ENCODE measurements at regions not wholly inside any gene's neighbourhood (a gene's known extent, or its start where the extent isn't known, plus 50 kb on each side); places are given as distances from the start of the nearest gene placed in this dataset.
"Not testable (repeated sequence)": the region's sequence is repeated elsewhere in the genome, so short reads cannot be mapped to it uniquely, and the experiment has no call there.

DNA sequence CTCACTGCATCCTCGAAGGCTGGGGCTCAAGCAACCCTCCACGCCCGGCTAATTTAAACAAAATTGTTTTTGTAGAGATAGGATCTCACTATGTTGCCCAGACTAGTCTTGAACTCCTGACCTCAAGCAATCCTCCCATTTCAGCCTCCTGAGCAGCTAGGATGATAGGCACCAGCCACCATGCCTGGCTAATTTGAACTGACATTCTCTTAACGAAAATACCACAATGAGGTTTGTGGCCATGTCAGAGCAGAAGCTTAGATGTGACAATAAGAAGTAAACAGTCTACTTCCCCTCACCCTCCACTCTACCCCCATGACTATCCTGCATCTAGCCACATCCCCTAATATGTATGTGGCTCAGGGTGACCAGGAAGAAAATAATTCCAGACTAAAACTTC is 74.8 kb upstream of the PLCB4 start:
- H3K4me3 ChIP-seq (ENCODE audit: low read length): no peak overlapping the region
- no peak for ATAC-seq
- no peak overlapping the region for H3K27ac ChIP-seq (ENCODE audit: low read length)
- no peaks in the 10 kb centered on the region for H3K4me1 ChIP-seq (ENCODE audit: control insufficient read depth, insufficient read depth, low read length)
- no peak for DNase-seq
- intact Hi-C loops (cut with DNase I): no loop called here
- 80% methylated on average over 4 of the region's 4 CpGs for WGBS
- no peaks in the 10 kb centered on the region for H3K9me3 ChIP-seq (ENCODE audit: control insufficient read depth, low read length)
- H3K27me3 ChIP-seq (ENCODE audit: control insufficient read depth, insufficient read depth): no peaks in the 10 kb centered on the region

DNA sequence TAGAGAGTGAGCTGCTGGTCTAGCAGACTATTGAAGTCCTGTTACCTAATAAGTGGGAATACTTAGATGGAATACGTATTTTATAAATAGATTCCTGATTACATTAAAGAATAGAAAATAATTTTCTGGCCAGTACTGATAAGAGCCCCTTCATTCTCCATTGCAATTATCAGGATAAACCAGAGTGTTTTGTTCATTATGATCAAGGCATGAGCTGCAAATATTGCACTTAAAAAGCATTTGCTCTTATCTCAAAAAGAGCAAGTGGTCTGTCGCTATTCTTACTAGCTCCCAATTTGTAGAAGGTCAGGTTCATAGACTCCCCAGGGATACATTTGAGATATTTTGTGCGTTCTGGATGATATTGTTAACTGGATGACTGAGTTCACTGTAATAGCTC is 73.1 kb upstream of the PLCB4 start:
- WGBS: 17% methylated on average over 3 of the region's 3 CpGs
- intact Hi-C loops (cut with DNase I): no loop called here
- Histone ChIP-seq H3K9me3 (ENCODE audit: control insufficient read depth, low read length) (no peaks in the 10 kb centered on the region), H3K4me1 (ENCODE audit: control insufficient read depth, insufficient read depth, low read length) (no peaks in the 10 kb centered on the region), H3K4me3 (ENCODE audit: low read length) (no peak overlapping the region), H3K27me3 (ENCODE audit: control insufficient read depth, insufficient read depth) (no peaks in the 10 kb centered on the region), H3K27ac (ENCODE audit: low read length) (no peak overlapping the region)
- ATAC-seq: no peak
- DNase-seq: no peak

DNA sequence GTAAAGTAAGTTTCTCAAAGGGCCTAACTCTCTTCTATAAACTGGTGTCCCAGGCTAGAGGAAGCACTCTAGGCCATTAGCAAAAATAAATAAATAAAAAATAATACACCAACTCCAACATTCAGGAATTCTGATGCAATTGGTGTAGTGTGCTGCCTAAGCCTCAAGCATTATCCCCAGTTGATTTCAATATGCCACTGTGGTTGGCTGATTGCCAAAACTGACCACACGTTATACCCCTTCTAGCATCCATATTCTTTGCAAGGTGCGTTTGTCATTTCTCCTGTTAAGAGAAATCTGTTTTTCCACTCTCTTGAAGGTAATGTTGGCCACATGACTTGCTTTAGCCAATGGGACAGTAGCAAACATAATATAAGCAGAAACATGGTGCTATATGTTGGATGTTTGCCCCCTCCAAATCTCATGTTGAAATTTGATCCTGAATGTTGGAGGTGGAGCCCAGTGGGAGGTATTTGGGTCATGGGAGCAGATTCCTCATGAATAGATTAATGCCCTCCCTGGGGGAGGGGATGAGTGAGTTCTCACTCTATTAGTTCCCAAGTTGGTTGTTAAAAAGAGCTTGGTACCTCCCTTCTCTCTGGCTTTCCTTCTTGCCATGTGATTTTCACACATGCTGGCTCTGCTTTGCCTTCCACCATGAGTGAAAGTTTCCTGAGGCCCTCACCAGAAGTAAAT is 71.9 kb upstream of the PLCB4 start:
- Histone ChIP-seq H3K4me3 (ENCODE audit: low read length) (no peak overlapping the region), H3K27ac (ENCODE audit: low read length) (no peak overlapping the region), H3K9me3 (ENCODE audit: control insufficient read depth, low read length) (no peaks in the 10 kb centered on the region), H3K4me1 (ENCODE audit: control insufficient read depth, insufficient read depth, low read length) (no peaks in the 10 kb centered on the region), H3K27me3 (ENCODE audit: control insufficient read depth, insufficient read depth) (no peaks in the 10 kb centered on the region)
- DNase-seq: no peak
- 77% methylated on average over 2 of the region's 2 CpGs for WGBS
- ATAC-seq: no peak
- intact Hi-C loops (cut with DNase I): no loop called here

DNA sequence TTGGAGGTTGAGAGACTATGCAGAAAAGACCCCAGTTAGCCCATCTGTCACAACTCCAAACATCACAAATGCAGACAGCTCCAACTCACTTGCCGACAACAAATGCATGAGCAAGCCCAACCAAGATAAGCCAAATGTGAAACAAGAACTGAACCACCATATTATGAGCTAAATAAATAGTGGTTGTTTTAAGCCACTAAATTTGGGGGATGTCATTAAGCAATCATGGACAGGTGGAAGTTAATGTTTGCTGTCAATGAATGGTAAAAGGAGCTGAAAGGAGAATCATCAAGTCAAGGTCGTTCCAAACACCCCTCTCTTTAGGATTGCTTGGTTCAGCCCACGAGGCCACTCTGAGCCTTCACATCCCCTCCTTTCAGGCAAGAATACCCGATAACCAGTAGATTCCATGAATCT is 71.2 kb upstream of the PLCB4 start:
- no peak overlapping the region for H3K27ac ChIP-seq (ENCODE audit: low read length)
- no peaks in the 10 kb centered on the region for H3K27me3 ChIP-seq (ENCODE audit: control insufficient read depth, insufficient read depth)
- ATAC-seq (no peak), DNase-seq (no peak)
- 81% methylated on average over 4 of the region's 4 CpGs for WGBS
- H3K9me3 ChIP-seq (ENCODE audit: control insufficient read depth, low read length): no peaks in the 10 kb centered on the region
- H3K4me1 ChIP-seq (ENCODE audit: control insufficient read depth, insufficient read depth, low read length): no peaks in the 10 kb centered on the region
- intact Hi-C loops (cut with DNase I): no loop called here
- H3K4me3 ChIP-seq (ENCODE audit: low read length): no peak overlapping the region

DNA sequence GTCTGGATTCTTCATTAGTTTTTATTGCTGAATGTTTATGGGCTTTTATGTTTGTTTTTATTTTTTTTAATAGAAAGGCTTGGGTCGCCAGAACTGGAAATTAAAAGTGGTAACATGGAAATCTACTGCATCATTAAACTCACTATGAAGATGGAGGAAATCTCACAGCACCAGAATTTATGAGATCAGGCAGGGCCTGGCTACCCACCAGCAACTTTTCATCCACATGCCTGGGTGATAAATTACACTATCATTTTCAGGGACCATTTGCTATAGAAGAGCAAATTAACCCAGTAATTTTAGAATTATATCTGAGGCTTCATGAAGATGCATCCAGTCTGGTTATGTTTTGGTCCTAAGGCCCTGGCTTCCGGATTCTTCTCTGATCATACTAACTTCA is 57.8 kb upstream of the PLCB4 start:
- H3K27ac ChIP-seq (ENCODE audit: low read length): no peak overlapping the region
- intact Hi-C loops (cut with DNase I): no loop called here
- 87% methylated on average over 2 of the region's 2 CpGs for WGBS
- H3K27me3 ChIP-seq (ENCODE audit: control insufficient read depth, insufficient read depth): no peaks in the 10 kb centered on the region
- ATAC-seq: no peak
- no peaks in the 10 kb centered on the region for H3K4me1 ChIP-seq (ENCODE audit: control insufficient read depth, insufficient read depth, low read length)
- H3K9me3 ChIP-seq (ENCODE audit: control insufficient read depth, low read length): no peaks in the 10 kb centered on the region
- no peak overlapping the region for H3K4me3 ChIP-seq (ENCODE audit: low read length)
- DNase-seq: no peak

DNA sequence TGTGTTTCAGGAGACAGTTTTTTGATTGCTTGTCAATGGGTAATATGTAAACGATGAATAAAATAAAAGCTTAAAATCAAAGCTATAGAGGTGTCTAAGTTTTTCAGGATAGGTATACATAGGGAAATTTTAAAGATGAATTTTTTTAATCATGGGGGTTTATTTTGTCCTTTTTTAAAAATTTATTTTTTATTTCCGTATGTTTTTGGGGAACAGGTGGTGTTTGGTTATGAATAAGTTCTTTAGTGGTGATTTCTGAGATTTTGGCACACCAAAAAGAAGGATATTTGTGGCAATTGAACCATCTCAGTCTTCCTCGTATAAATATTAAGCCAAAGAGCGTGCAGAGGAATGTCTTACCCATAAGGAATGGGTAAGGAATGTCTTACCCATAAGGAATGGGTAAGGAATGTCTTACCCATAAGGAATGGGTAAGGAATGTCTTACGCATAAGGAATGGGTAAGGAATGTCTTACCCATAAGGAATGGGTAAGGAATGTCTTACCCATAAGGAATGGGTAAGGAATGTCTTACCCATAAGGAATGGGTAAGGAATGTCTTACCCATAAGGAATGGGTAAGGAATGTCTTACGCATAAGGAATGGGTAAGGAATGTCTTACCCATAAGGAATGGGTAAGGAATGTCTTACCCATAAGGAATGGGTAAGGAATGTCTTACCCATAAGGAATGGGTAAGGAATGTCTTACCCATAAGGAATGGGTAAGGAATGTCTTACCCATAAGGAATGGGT is 53.5 kb upstream of the PLCB4 start:
- H3K9me3 ChIP-seq (ENCODE audit: control insufficient read depth, low read length); H3K27ac ChIP-seq (ENCODE audit: low read length); H3K27me3 ChIP-seq (ENCODE audit: control insufficient read depth, insufficient read depth); H3K4me1 ChIP-seq (ENCODE audit: control insufficient read depth, insufficient read depth, low read length); intact Hi-C loops (cut with DNase I); ATAC-seq; H3K4me3 ChIP-seq (ENCODE audit: low read length); DNase-seq: not testable (repeated sequence)
- WGBS: 97% methylated on average over 4 of the region's 6 CpGs

DNA sequence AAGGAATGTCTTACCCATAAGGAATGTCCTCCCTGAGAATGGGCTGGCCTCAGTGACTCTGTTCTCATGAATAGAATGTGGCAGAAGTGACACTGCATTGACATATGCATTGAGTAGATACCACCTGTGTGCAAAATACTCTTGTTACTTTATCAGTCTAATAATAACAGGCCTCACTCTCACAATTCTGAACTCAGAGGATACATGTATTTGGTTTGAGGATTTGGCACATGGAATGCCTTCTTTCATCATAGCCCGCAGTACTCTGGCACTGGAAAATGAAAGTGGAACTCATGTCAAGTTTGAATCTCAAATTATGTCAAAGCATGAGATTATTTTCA is 52.9 kb upstream of the PLCB4 start:
- no peaks in the 10 kb centered on the region for H3K4me1 ChIP-seq (ENCODE audit: control insufficient read depth, insufficient read depth, low read length)
- H3K9me3 ChIP-seq (ENCODE audit: control insufficient read depth, low read length): no peaks in the 10 kb centered on the region
- H3K27me3 ChIP-seq (ENCODE audit: control insufficient read depth, insufficient read depth): no peaks in the 10 kb centered on the region
- intact Hi-C loops (cut with DNase I): no loop called here
- DNase-seq (no peak), ATAC-seq (no peak)
- no peak overlapping the region for H3K4me3 ChIP-seq (ENCODE audit: low read length)
- H3K27ac ChIP-seq (ENCODE audit: low read length): no peak overlapping the region
- 50% methylated on average over 1 of the region's 1 CpG for WGBS

DNA sequence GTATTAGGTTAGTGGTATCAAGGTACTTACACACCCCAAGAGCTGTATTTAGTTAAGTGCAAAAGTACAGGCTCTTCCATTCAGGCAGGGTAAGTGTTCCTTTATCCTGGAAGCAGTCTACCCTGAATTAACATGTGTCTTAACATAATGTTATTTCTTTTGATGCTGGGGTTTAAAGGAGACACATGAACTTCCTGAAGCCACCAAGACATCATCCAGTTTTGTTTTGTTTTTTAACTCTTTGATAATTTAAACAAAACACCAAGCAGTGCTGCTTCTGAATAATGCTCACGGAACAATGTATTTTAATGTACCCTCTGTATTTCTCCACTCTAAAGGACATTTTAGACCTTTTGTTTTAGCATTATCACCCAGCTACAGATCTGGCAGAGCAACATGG is 50.5 kb upstream of the PLCB4 start:
- no peaks in the 10 kb centered on the region for H3K9me3 ChIP-seq (ENCODE audit: control insufficient read depth, low read length)
- no peak for DNase-seq
- H3K4me1 ChIP-seq (ENCODE audit: control insufficient read depth, insufficient read depth, low read length): no peaks in the 10 kb centered on the region
- H3K27ac ChIP-seq (ENCODE audit: low read length): no peak overlapping the region
- no peaks in the 10 kb centered on the region for H3K27me3 ChIP-seq (ENCODE audit: control insufficient read depth, insufficient read depth)
- no peak for ATAC-seq
- intact Hi-C loops (cut with DNase I): no loop called here
- H3K4me3 ChIP-seq (ENCODE audit: low read length): no peak overlapping the region
- WGBS: 96% methylated on average over 1 of the region's 1 CpG

Measured in right cardiac atrium (tissue), 5 donors.